AG04449 (cell line): ENCODE measurements at regions not wholly inside any gene's neighbourhood (a gene's known extent, or its start where the extent isn't known, plus 50 kb on each side); places are given as distances from the start of the nearest gene placed in this dataset.
A peak's percentile ranks its signal among the peaks of the same experiment; 100 is the strongest.
"Not testable (repeated sequence)": the region's sequence is repeated elsewhere in the genome, so short reads cannot be mapped to it uniquely, and the experiment has no call there.

ENCODE experiments used
- CTCF ChIA-PET: fragments of 350-600 bp; formaldehyde crosslinking; extraction: SDS; loops from one replicate; lab custom pipeline; 2021; ENCODE audit warnings: antibody characterized with exemption; lab: Yijun Ruan, JAX
- POLR2A ChIA-PET: fragments of 400-600, 350-600 bp; formaldehyde crosslinking; extraction: SDS; loops from one replicate; lab custom pipeline; 2020; ENCODE audit warnings: antibody characterized with exemption, inconsistent platforms; lab: Yijun Ruan, JAX
- DNase-seq: peaks from one replicate; pipeline ENCODE4 v3.0.0-alpha.2; 2010; ENCODE audit warnings: low read depth, low spot score
- H3K4me3 ChIP-seq: 2 replicates; pipeline ENCODE4 v1.5.1; 2011; ENCODE audit warnings: low read depth, mild to moderate bottlenecking, control low read depth, low read length
- TF ChIP-seq, protein P1 (sequence below): IDR thresholded peaks from one replicate; pipeline ENCODE4 v1.5.1; 2011; ENCODE audit warnings: mild to moderate bottlenecking, moderate library complexity, low read length, control low read depth, inconsistent platforms; ENCODE audit not compliant: insufficient read depth; ENCODE audit errors: missing control alignments

DNA sequence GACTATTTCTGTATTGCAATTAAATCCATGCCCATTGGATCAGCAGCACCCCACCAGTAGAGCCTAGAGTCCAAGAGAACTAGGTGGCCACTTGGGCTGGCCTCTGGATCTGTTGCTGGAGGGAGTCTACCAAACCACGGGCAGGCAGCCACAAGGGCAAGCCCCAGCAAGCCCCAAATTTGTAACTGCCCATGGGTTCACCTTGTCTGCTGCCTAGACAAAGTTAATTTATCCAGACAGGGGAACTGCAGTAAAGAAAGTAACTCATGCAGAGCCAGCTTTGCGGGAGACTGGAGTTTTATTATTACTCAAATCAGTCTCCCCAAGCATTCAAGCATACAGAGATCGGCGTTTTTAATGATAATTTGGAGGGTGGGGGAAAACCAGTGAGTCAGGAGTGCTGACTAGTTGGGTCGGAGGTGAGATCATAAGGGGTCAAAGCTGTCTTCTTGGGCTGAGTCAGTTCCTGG, 74.0 kb upstream of the TERB2 start:
- DNase-seq: no peak
- H3K4me3 ChIP-seq: no peak overlapping the region
- TF ChIP-seq, protein P1, sequence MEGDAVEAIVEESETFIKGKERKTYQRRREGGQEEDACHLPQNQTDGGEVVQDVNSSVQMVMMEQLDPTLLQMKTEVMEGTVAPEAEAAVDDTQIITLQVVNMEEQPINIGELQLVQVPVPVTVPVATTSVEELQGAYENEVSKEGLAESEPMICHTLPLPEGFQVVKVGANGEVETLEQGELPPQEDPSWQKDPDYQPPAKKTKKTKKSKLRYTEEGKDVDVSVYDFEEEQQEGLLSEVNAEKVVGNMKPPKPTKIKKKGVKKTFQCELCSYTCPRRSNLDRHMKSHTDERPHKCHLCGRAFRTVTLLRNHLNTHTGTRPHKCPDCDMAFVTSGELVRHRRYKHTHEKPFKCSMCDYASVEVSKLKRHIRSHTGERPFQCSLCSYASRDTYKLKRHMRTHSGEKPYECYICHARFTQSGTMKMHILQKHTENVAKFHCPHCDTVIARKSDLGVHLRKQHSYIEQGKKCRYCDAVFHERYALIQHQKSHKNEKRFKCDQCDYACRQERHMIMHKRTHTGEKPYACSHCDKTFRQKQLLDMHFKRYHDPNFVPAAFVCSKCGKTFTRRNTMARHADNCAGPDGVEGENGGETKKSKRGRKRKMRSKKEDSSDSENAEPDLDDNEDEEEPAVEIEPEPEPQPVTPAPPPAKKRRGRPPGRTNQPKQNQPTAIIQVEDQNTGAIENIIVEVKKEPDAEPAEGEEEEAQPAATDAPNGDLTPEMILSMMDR: no peak
- ChIA-PET CTCF (no interaction called here), POLR2A (no interaction called here)

DNA sequence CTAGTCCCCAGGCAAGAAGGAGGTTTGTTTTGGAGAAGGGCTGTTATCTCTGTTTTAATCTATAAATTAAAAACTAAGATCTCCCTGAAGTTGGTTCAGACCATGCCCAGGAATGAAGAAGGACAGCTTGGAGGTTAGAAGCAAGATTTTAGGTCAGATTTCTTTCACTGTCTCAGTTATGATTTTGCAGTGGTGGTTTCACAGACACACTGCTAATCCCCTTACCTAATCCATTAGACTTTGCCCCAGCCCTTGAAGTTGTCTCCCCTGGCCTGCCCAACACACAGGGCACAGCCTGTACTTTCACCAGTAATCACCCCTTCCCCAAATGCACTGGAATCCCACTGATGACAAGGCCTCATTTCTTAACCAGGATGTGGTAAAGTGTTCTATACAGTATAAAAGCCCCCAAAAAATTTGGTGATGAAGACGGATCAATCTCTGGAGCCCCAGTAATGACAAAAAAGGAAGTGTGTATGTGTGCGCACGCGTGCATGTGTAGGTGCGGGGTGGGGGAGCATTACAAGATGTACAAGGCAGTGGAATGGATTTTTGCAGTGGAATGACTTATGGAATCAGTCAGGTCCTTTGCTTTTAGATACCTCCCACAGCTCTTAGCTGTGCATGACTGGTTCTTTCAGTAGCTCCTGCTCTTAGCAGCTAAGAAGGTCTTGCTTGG, 73.1 kb upstream of the TERB2 start:
- ChIA-PET CTCF (no interaction called here), POLR2A (no interaction called here)
- TF ChIP-seq, protein P1: no peak
- H3K4me3 ChIP-seq: no peak overlapping the region
- no peak for DNase-seq

DNA sequence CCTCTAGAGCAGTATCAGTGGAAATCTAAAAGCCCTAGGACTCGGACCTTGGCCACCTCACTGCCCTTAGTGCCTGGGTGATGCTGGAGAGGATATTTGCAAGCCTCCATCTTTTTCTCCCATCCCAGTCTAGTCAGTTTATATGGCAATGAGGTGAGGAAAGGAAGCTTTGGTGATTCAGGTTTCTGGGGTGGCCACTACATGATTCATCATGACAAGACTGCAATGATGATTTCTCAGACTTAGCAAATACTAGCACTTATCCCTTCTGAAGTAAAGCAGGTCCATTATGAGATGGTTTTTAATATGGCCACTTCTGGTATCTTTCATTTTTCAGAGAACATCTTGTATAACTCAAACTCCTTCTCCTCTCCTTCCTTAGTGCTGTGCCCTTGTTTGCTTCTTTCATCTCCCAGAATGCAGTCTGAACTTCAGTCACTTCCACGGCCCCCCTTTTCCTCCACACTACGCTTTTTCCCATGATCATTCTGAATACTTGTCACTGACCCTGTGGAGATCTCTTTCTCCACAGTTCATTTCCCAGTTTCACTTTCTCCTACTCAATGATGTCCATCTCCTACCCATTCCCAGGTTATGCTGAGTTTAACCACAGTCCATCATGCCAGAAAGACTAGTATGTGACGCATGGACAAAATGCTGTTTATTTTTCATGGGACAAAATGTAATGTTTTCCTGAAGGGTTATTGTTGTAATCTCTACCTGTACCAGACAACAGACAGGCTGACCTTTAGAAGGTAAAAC, 57.4 kb upstream of the TERB2 start:
- DNase-seq, H3K4me3 ChIP-seq, POLR2A ChIA-PET, CTCF ChIA-PET: not testable (repeated sequence)

DNA sequence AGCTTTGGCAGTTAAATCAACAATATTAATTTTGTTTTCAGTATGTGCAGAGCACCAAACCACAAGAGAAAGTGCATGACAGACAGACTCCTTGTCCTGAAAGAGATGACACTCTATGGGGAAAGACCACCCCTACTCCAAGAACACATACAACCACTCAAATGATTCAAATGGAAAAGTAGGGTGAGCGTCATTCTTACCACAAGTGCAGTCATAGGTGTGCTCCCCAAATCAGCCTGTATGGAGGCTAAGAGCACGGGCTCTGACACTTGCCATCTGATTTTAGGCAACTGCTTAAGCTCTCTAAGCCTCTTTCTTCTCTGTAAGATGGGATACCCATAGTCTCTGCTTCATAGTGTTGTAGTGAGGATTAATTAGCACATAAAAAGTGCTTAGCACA, 56.7 kb upstream of the TERB2 start:
- DNase-seq, POLR2A ChIA-PET, H3K4me3 ChIP-seq, CTCF ChIA-PET: not testable (repeated sequence)

DNA sequence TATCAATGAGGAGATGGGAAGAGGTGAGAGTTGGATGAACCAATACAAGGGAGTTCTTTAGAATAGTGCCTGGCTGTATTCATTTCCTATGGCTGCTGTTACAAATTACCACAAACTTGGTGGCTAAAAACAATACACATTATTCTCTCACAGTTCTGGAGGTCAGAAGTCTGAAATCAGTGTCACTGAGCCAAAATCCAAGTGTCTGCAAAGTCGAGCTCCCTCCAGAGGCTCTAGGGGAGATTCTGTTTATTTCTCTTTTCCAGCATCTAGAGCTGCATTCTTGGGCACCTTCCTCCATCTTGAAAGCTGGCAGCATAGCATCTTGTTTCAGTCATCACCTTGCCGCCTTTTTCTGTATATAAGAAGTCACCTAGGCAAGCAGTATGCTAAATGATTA, 55.7 kb upstream of the TERB2 start:
- CTCF ChIA-PET, H3K4me3 ChIP-seq, POLR2A ChIA-PET, DNase-seq: not testable (repeated sequence)

DNA sequence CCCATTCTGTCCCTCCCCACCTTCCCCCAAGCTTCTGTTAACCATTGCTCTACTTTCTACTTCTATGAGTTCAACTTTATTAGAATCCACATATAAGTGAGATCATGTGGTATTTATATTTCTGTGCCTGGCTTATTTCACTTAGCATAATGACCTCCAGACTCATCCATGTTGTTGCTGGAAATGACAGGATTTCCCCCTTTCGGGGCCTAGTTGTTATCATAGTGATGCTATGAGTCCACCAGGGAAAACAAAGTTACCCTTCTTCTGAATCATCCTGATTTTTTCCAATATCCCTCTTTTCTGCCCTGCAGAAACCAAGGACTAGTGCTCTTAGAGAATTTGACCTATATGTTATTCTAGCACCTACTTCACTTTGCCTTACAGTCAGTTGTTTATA, 53.2 kb upstream of the TERB2 start:
- H3K4me3 ChIP-seq, CTCF ChIA-PET, POLR2A ChIA-PET: not testable (repeated sequence)
- peak; percentile 4 for DNase-seq

DNA sequence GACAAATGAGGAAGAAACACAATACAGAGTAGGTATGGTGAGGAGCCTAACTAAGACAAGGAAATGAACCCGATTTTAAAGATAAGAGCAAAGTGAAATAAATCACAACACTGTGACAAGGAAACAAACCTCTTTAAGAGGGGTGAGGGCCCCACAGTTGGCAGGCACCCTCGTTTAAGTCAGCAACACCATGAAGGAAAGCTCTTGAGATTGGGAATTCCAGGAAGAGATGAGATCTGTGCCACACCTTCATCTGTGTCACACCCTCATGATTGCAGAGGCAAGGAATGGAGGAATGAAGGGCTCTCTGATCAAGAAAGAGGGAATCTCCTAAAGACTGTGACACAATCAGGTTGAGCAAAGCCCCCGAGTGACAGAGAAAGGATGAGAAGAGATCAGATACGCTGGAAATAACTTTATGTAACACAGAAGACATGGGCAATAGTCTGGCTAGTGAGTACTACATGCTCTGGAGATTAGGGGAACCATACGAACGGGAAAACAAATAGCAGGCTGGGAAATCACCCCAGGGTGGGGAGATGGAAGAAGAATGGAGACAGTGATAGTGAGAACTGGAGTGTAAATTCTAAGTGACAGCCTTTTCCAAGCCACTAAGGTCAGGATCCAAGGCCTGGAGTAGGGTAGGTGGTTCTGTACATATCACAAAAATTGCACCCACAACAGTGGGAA, 51.7 kb upstream of the TERB2 start:
- H3K4me3 ChIP-seq, CTCF ChIA-PET, DNase-seq, POLR2A ChIA-PET: not testable (repeated sequence)
